ENCODE measurements at regions not wholly inside any gene's neighbourhood (a gene's known extent, or its start where the extent isn't known, plus 50 kb on each side); places are given as distances from the start of the nearest gene placed in this dataset.

GRCh38 chr3:150357140-150357539 lies 51.0 kb upstream of the TSC22D2 start:
- TF ChIP-seq YY1 (IDR thresholded peaks at IDR 0.05; ENCODE audit: insufficient read depth, insufficient read length), result no peak
- TF ChIP-seq ZNF274 (IDR thresholded peaks at IDR 0.05; ENCODE audit: low read depth, low read length), result no peak
- TF ChIP-seq SUZ12 (IDR thresholded peaks at IDR 0.05; ENCODE audit: extremely low read depth, insufficient read depth, insufficient read length), result no peak

All from NT2/D1 (cell line).